ENCODE measurements at regions not wholly inside any gene's neighbourhood (a gene's known extent, or its start where the extent isn't known, plus 50 kb on each side); places are given as distances from the start of the nearest gene placed in this dataset.
"Not testable (repeated sequence)": the region's sequence is repeated elsewhere in the genome, so short reads cannot be mapped to it uniquely, and the experiment has no call there.

DNA sequence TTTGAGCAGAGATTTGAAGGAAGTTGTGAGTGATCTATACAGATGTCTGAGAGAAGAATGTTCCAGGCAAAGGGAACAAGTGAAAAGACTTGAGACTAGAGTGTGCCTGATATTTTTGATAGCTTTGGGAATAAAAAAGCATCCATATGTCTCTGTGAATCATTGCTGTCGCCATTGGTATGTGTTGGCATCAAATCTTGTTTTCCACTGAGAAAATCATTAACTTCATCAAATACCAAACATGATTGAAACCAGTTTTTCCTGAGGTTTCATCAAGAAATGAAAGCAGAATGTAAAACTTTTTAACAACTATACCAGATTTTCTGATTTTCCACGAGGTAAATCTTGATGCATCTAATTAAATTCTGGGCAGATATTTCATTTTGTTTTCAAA is 862.6 kb downstream of the DIAPH3 start:
- ChIA-PET CTCF (no interaction called here), POLR2A (no interaction called here)
- intact Hi-C loops (cut with micrococcal nuclease) = no loop called here
- Mint-ChIP-seq H3K27ac (no peak overlapping the region), H3K27me3 (no peaks in the 10 kb centered on the region), H3K36me3 (no peaks in the 10 kb centered on the region), H3K4me1 (ENCODE audit: low read depth) (no peaks in the 10 kb centered on the region), H3K9me3 (peaks cover 7% of the 10 kb centered on the region), H3K4me3 (no peak overlapping the region)
- DNase-seq = no peak

GRCh38 chr13:59303433-59303832 is 860.3 kb downstream of the DIAPH3 start:
- ChIA-PET CTCF (interaction anchor here (1.3 kb wide), 1 partner anchor 15 kb away, joined by 4 read pairs; no protein-coding TSS in a partner anchor), POLR2A (no interaction called here)
- H3K27ac Mint-ChIP-seq = no peak overlapping the region
- H3K9me3 Mint-ChIP-seq = no peaks in the 10 kb centered on the region
- intact Hi-C loops (cut with micrococcal nuclease) = no loop called here
- H3K27me3 Mint-ChIP-seq = no peaks in the 10 kb centered on the region
- DNase-seq = no peak
- no peak overlapping the region for H3K4me3 Mint-ChIP-seq
- no peaks in the 10 kb centered on the region for H3K36me3 Mint-ChIP-seq
- H3K4me1 Mint-ChIP-seq (ENCODE audit: low read depth) = no peaks in the 10 kb centered on the region

DNA sequence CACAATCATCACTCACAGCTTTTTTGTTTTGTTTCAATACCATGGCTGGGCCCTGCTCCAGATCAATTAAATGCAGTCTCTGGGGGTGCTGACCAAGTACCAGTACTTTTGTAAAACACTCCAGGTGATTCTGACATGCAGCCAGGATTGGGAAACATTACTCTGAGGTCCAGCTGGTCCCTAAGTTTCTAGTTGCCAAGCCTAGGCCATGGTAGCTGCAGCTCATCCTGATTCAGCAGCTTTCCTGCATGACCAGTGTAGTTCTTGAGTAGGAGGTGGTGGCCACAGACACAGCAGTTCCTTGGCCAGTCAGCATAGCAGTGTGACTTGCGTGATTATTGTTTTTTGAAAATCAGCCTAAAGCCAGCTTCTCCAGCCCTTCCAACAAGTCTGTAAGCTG is 859.1 kb downstream of the DIAPH3 start:
- Mint-ChIP-seq H3K27me3 (no peaks in the 10 kb centered on the region), H3K4me3 (no peak overlapping the region)
- CTCF ChIA-PET = interaction anchor here (1.3 kb wide), 1 partner anchor 14 kb away, joined by 4 read pairs; no protein-coding TSS in a partner anchor

DNA sequence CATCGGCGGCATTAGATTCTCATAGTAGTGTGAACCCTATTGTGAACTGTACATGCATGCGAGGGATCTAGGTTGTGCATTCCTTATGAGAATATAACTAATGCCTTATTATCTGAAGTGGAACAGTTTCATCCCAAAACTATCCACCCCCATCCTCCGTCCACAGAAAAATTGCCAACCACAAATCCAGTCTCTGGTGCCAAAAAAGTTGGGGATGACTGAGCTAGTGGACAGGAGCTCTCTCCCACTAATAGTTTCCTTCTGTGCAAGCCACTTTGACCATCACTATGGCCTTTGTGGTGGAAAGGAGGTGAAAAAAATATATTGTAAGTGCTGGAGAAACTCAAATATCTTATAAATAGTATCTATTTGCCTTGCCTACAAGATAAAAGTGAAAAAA is 857.8 kb downstream of the DIAPH3 start:
- intact Hi-C loops (cut with micrococcal nuclease) = no loop called here
- no peaks in the 10 kb centered on the region for H3K4me1 Mint-ChIP-seq (ENCODE audit: low read depth)
- no peak for DNase-seq
- no peak overlapping the region for H3K4me3 Mint-ChIP-seq
- H3K27me3 Mint-ChIP-seq = no peaks in the 10 kb centered on the region
- POLR2A ChIA-PET = no interaction called here
- CTCF ChIA-PET = interaction anchor here (0.8 kb wide), 1 partner anchor 13 kb away, joined by 3 read pairs; no protein-coding TSS in a partner anchor
- H3K27ac Mint-ChIP-seq = no peak overlapping the region
- H3K9me3 Mint-ChIP-seq = no peaks in the 10 kb centered on the region
- H3K36me3 Mint-ChIP-seq = no peaks in the 10 kb centered on the region

More for the DNA sequence above, 859.1 kb downstream of the DIAPH3 start:
- H3K36me3 Mint-ChIP-seq = no peaks in the 10 kb centered on the region
- no peak for DNase-seq
- POLR2A ChIA-PET = no interaction called here
- intact Hi-C loops (cut with micrococcal nuclease) = no loop called here
- H3K4me1 Mint-ChIP-seq (ENCODE audit: low read depth) = no peaks in the 10 kb centered on the region
- no peaks in the 10 kb centered on the region for H3K9me3 Mint-ChIP-seq
- H3K27ac Mint-ChIP-seq = no peak overlapping the region

- no peak overlapping the region for H3K4me3 Mint-ChIP-seq
- H3K27me3 Mint-ChIP-seq = no peaks in the 10 kb centered on the region
- CTCF ChIA-PET = no interaction called here
- no peaks in the 10 kb centered on the region for H3K9me3 Mint-ChIP-seq
- no peaks in the 10 kb centered on the region for H3K4me1 Mint-ChIP-seq (ENCODE audit: low read depth)
- POLR2A ChIA-PET = no interaction called here
- no peaks in the 10 kb centered on the region for H3K36me3 Mint-ChIP-seq
- no peak for DNase-seq
- no peak overlapping the region for H3K27ac Mint-ChIP-seq
- intact Hi-C loops (cut with micrococcal nuclease) = no loop called here
These were observed 851.0 kb downstream of the DIAPH3 start for GRCh38 chr13:59312776-59313175.

GRCh38 chr13:59318320-59318930 is 845.3 kb downstream of the DIAPH3 start:
- Mint-ChIP-seq H3K36me3 (no peaks in the 10 kb centered on the region), H3K27me3 (peaks cover 4% of the 10 kb centered on the region), H3K9me3 (no peaks in the 10 kb centered on the region), H3K4me3 (no peak overlapping the region), H3K27ac (no peak overlapping the region), H3K4me1 (ENCODE audit: low read depth) (no peaks in the 10 kb centered on the region)
- intact Hi-C loops (cut with micrococcal nuclease) = loop anchor here (2.0 kb wide), 1 partner anchor 1688 kb away; the partner anchor contains the start of gene PCDH17
- POLR2A ChIA-PET = no interaction called here
- DNase-seq = peak; percentile 67
- CTCF ChIA-PET = interaction anchor here (0.6 to 1.4 kb wide), 4 partner anchors 12 to 1694 kb away, joined by 3 to 4 read pairs (median 4); no protein-coding TSS in a partner anchor

DNA sequence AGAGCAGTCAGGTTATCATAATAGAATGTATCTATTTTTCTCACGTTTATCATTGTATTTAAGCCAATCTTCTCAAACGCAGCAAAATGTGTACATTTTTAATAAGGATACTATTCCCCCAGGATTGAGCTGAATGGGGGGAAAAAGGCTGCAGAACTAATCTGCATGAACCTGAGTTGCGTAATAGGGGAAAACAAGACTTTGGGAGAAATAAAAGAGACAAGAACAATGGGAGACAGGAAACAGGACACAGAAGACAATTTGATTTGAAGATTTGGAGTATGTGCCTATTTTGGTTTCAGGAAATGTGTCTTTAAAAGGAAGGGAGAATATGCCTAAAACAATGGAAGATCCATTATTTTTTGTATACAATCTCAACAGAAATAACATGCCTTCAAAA is 844.5 kb downstream of the DIAPH3 start:
- intact Hi-C loops (cut with micrococcal nuclease) = loop anchor here (2.0 kb wide), 1 partner anchor 1688 kb away; the partner anchor contains the start of gene PCDH17
- Mint-ChIP-seq H3K27me3 (peaks cover 4% of the 10 kb centered on the region), H3K36me3 (no peaks in the 10 kb centered on the region), H3K4me3 (no peak overlapping the region), H3K4me1 (ENCODE audit: low read depth) (no peaks in the 10 kb centered on the region), H3K27ac (no peak overlapping the region), H3K9me3 (no peaks in the 10 kb centered on the region)
- POLR2A ChIA-PET = no interaction called here
- no peak for DNase-seq
- CTCF ChIA-PET = interaction anchor here (1.4 kb wide), 2 partner anchors 13 to 1695 kb away, joined by 3 to 4 read pairs; no protein-coding TSS in a partner anchor

DNA sequence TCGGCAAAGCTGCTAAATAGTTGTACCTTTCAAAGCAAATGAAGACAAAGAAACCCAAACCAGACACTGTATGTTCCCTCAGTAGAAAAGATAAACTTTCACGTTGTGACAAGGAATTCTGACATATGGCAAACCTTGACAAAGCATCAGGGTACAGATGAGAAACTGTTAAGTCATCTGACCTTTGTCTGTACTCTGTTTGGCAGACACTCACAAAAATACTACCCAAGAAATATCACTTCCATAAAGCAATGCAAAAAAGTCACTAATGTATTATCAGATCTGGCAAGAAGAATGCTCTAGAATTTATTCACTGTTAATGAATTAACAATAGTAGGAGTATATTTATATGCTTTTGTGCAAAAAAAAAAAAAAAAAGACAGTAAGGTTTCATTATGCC is 843.7 kb downstream of the DIAPH3 start:
- ChIA-PET POLR2A (no interaction called here), CTCF (no interaction called here)
- no peaks in the 10 kb centered on the region for H3K36me3 Mint-ChIP-seq
- no peak overlapping the region for H3K4me3 Mint-ChIP-seq
- DNase-seq = no peak
- peaks cover 4% of the 10 kb centered on the region for H3K27me3 Mint-ChIP-seq
- no peaks in the 10 kb centered on the region for H3K9me3 Mint-ChIP-seq
- intact Hi-C loops (cut with micrococcal nuclease) = no loop called here
- H3K4me1 Mint-ChIP-seq (ENCODE audit: low read depth) = no peaks in the 10 kb centered on the region
- no peak overlapping the region for H3K27ac Mint-ChIP-seq

DNA sequence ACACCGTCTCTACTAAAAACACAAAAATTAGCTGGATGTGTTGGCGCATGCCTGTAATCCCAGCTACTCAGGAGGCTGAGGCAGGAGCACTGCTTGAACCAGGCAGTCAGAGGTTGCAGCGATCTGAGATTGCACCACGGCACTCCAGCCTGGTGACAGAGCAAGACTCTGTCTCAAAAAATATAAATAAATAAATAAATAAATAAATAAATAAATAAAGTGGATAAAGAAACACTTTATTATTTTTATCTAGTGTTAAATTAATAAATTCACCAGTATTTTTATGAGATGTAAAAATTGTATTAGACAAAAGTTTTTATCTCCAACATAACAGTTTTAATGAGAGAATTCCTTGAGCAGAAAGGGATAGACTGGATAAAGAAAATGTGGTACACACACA is 839.3 kb downstream of the DIAPH3 start:
- intact Hi-C loops (cut with micrococcal nuclease); H3K9me3 Mint-ChIP-seq; H3K36me3 Mint-ChIP-seq; DNase-seq; H3K4me3 Mint-ChIP-seq; H3K27me3 Mint-ChIP-seq; CTCF ChIA-PET; H3K4me1 Mint-ChIP-seq (ENCODE audit: low read depth); H3K27ac Mint-ChIP-seq; POLR2A ChIA-PET: not testable (repeated sequence)

- intact Hi-C loops (cut with micrococcal nuclease) = no loop called here
- CTCF ChIA-PET = interaction anchor here (0.8 to 1.2 kb wide), 2 partner anchors 351 to 838 kb away, joined by 3 to 4 read pairs; no protein-coding TSS in a partner anchor
- Mint-ChIP-seq H3K4me3 (no peak overlapping the region), H3K27me3 (peaks cover 1% of the 10 kb centered on the region), H3K36me3 (no peaks in the 10 kb centered on the region), H3K4me1 (ENCODE audit: low read depth) (no peaks in the 10 kb centered on the region), H3K27ac (no peak overlapping the region), H3K9me3 (no peaks in the 10 kb centered on the region)
- POLR2A ChIA-PET = no interaction called here
- no peak for DNase-seq
These were observed 837.0 kb downstream of the DIAPH3 start for GRCh38 chr13:59326717-59327116.

DNA sequence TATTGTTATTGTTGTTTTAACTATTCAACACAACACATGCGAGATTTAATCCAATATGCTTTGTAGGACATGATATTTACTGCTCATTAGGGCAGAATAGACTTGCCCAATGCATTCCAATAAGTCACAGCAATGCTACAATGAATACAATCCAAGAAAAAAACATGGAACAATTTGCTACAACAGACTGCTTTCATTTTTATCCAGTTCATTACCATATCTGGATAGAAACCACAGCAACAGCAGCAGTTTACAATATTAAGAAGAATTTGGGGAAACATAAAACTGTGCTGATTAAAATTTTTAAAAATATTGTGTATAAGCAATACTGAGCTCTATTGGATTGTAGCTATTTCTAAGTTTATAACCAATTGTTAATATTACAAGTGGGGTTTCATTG is 833.0 kb downstream of the DIAPH3 start:
- Mint-ChIP-seq H3K9me3 (no peaks in the 10 kb centered on the region), H3K36me3 (no peaks in the 10 kb centered on the region), H3K27ac (no peak overlapping the region), H3K4me3 (no peak overlapping the region), H3K27me3 (peaks cover 2% of the 10 kb centered on the region), H3K4me1 (ENCODE audit: low read depth) (no peaks in the 10 kb centered on the region)
- ChIA-PET POLR2A (no interaction called here), CTCF (no interaction called here)
- intact Hi-C loops (cut with micrococcal nuclease) = no loop called here
- DNase-seq = no peak

- Mint-ChIP-seq H3K9me3 (no peaks in the 10 kb centered on the region), H3K27ac (no peak overlapping the region), H3K27me3 (peaks cover 2% of the 10 kb centered on the region), H3K36me3 (no peaks in the 10 kb centered on the region), H3K4me1 (ENCODE audit: low read depth) (no peaks in the 10 kb centered on the region), H3K4me3 (no peak overlapping the region)
- ChIA-PET POLR2A (no interaction called here), CTCF (interaction anchor here (0.7 kb wide), 1 partner anchor 59 kb away, joined by 3 read pairs; no protein-coding TSS in a partner anchor)
- no peak for DNase-seq
- intact Hi-C loops (cut with micrococcal nuclease) = no loop called here
These were observed 830.8 kb downstream of the DIAPH3 start for GRCh38 chr13:59332966-59333365.

GRCh38 chr13:59337070-59337469 is 826.7 kb downstream of the DIAPH3 start:
- no peak for DNase-seq
- H3K4me1 Mint-ChIP-seq (ENCODE audit: low read depth) = no peaks in the 10 kb centered on the region
- no peak overlapping the region for H3K4me3 Mint-ChIP-seq
- H3K27ac Mint-ChIP-seq = no peak overlapping the region
- peaks cover 10% of the 10 kb centered on the region for H3K27me3 Mint-ChIP-seq
- intact Hi-C loops (cut with micrococcal nuclease) = no loop called here
- no peaks in the 10 kb centered on the region for H3K9me3 Mint-ChIP-seq
- ChIA-PET CTCF (no interaction called here), POLR2A (no interaction called here)
- H3K36me3 Mint-ChIP-seq = no peaks in the 10 kb centered on the region
